ENCODE measurements at regions not wholly inside any gene's neighbourhood (a gene's known extent, or its start where the extent isn't known, plus 50 kb on each side); places are given as distances from the start of the nearest gene placed in this dataset.

GRCh38 chr2:125698280-125698679 is 957.7 kb upstream of the GYPC start:
- WGBS (ENCODE audit: insufficient coverage, low coverage, low lambda C conversion rate, missing lambda C conversion rate) = 65% methylated on average over 1 of the region's 1 CpG
- no peaks in the 10 kb centered on the region for H3K27me3 ChIP-seq
- no peaks in the 10 kb centered on the region for H3K9me3 ChIP-seq
- H3K27ac ChIP-seq = no peak overlapping the region
- no peaks in the 10 kb centered on the region for H3K36me3 ChIP-seq
- no peak for TF ChIP-seq CTCF (IDR thresholded peaks at IDR 0.05)
- no peak for TF ChIP-seq POLR2A (IDR thresholded peaks at IDR 0.05)
- DNase-seq (no peak), ATAC-seq (no peak)
- H3K4me1 ChIP-seq = no peaks in the 10 kb centered on the region
- intact Hi-C loops (cut with DNase I) = no loop called here
- H3K4me3 ChIP-seq = no peak overlapping the region

GRCh38 chr2:125701070-125701469 is 954.9 kb upstream of the GYPC start:
- no peaks in the 10 kb centered on the region for H3K27me3 ChIP-seq
- ATAC-seq (no peak), DNase-seq (no peak)
- H3K4me3 ChIP-seq = no peak overlapping the region
- intact Hi-C loops (cut with DNase I) = no loop called here
- TF ChIP-seq CTCF (IDR thresholded peaks at IDR 0.05) = no peak
- TF ChIP-seq POLR2A (IDR thresholded peaks at IDR 0.05) = no peak
- no peaks in the 10 kb centered on the region for H3K36me3 ChIP-seq
- WGBS (ENCODE audit: insufficient coverage, low coverage, low lambda C conversion rate, missing lambda C conversion rate) = 62% methylated on average over 2 of the region's 2 CpGs
- H3K4me1 ChIP-seq = no peaks in the 10 kb centered on the region
- H3K27ac ChIP-seq = no peak overlapping the region
- H3K9me3 ChIP-seq = no peaks in the 10 kb centered on the region

- no peaks in the 10 kb centered on the region for H3K27me3 ChIP-seq
- H3K9me3 ChIP-seq = no peaks in the 10 kb centered on the region
- no peak for TF ChIP-seq CTCF (IDR thresholded peaks at IDR 0.05)
- intact Hi-C loops (cut with DNase I) = no loop called here
- 40% methylated on average over 1 of the region's 1 CpG for WGBS (ENCODE audit: insufficient coverage, low coverage, low lambda C conversion rate, missing lambda C conversion rate)
- H3K4me3 ChIP-seq = no peak overlapping the region
- no peak overlapping the region for H3K27ac ChIP-seq
- H3K36me3 ChIP-seq = no peaks in the 10 kb centered on the region
- ATAC-seq (no peak), DNase-seq (no peak)
- no peaks in the 10 kb centered on the region for H3K4me1 ChIP-seq
Observed at GRCh38 chr2:125707611-125708010, 948.3 kb upstream of the GYPC start.

GRCh38 chr2:125710561-125710960 is 945.4 kb upstream of the GYPC start:
- TF ChIP-seq CTCF (IDR thresholded peaks at IDR 0.05) = no peak
- TF ChIP-seq POLR2A (IDR thresholded peaks at IDR 0.05) = no peak
- Histone ChIP-seq H3K4me3 (no peak overlapping the region), H3K36me3 (no peaks in the 10 kb centered on the region), H3K4me1 (no peaks in the 10 kb centered on the region), H3K9me3 (no peaks in the 10 kb centered on the region), H3K27ac (no peak overlapping the region), H3K27me3 (no peaks in the 10 kb centered on the region)
- WGBS (ENCODE audit: insufficient coverage, low coverage, low lambda C conversion rate, missing lambda C conversion rate) = 37% methylated on average over 6 of the region's 6 CpGs
- DNase-seq (no peak), ATAC-seq (no peak)
- intact Hi-C loops (cut with DNase I) = no loop called here

GRCh38 chr2:125711075-125711474 is 944.9 kb upstream of the GYPC start:
- Histone ChIP-seq H3K27ac (no peak overlapping the region), H3K36me3 (no peaks in the 10 kb centered on the region), H3K27me3 (no peaks in the 10 kb centered on the region), H3K9me3 (no peaks in the 10 kb centered on the region), H3K4me3 (no peak overlapping the region), H3K4me1 (no peaks in the 10 kb centered on the region)
- intact Hi-C loops (cut with DNase I) = no loop called here
- DNase-seq = no peak
- 29% methylated on average over 1 of the region's 1 CpG for WGBS (ENCODE audit: insufficient coverage, low coverage, low lambda C conversion rate, missing lambda C conversion rate)
- ATAC-seq = no peak
- no peak for TF ChIP-seq POLR2A (IDR thresholded peaks at IDR 0.05)
- no peak for TF ChIP-seq CTCF (IDR thresholded peaks at IDR 0.05)

Measured in right lobe of liver (tissue), 6 donors.